SK-N-SH (cell line): ENCODE measurements at regions not wholly inside any gene's neighbourhood (a gene's known extent, or its start where the extent isn't known, plus 50 kb on each side); places are given as distances from the start of the nearest gene placed in this dataset.
A peak's percentile ranks its signal among the peaks of the same experiment; 100 is the strongest.

ENCODE experiments used
- CTCF ChIA-PET: fragments of 300-600, 350-600 bp; formaldehyde crosslinking; extraction: SDS; loops from one replicate; lab custom pipeline; 2021; lab: Yijun Ruan, JAX
- POLR2A ChIA-PET: fragments of 350-600 bp; sonication (Branson Sonifier 250); formaldehyde crosslinking; extraction: SDS; loops from one replicate; lab custom pipeline; 2020; ENCODE audit warnings: antibody characterized with exemption, inconsistent platforms; lab: Yijun Ruan, JAX
- DNase-seq: peaks from one replicate; pipeline ENCODE4 v3.0.0; 2012
- H2AFZ ChIP-seq: fragments of 200-600 bp; sonication (generic); 2 replicates; pipeline ENCODE4 v1.8.1; 2016; ENCODE audit warnings: antibody characterized with exemption, mild to moderate bottlenecking, low read depth
- H3F3A ChIP-seq: fragments of 200-600 bp; sonication (generic); replicated peaks from 2 replicates; pipeline ENCODE3; 2016; ENCODE audit warnings: antibody characterized with exemption, mild to moderate bottlenecking; ENCODE audit not compliant: insufficient read depth
- H3K27ac ChIP-seq, 2 experiments: fragments of 200-500 bp in 1 of 2; fragments of 200-600 bp in 1 of 2; sonication (Bioruptor generic) in 1 of 2; sonication (generic), shearing (Covaris generic) in 1 of 2; 2 replicates each; pipeline versions ENCODE4 v1.5.1 to v1.6.1; 2014 to 2016; ENCODE audit warnings: low read depth in 2 of 2, inconsistent platforms in 1 of 2, low read length in 1 of 2, mild to moderate bottlenecking in 1 of 2, mixed read lengths in 1 of 2
- H3K27me3 ChIP-seq: fragments of 200-600 bp; sonication (generic), shearing (Covaris generic); 2 replicates; pipeline ENCODE4 v1.6.1; 2016; ENCODE audit warnings: mixed run types; ENCODE audit not compliant: insufficient read depth
- H3K36me3 ChIP-seq, 2 experiments: fragments of 200-500 bp in 1 of 2; fragments of 200-600 bp in 1 of 2; sonication (Bioruptor generic) in 1 of 2; sonication (generic) in 1 of 2; replicated peaks in 1 of 2; 2 replicates each; pipeline versions ENCODE3 to v1.5.1; 2014 to 2016; ENCODE audit warnings: low read length in 1 of 2, mild to moderate bottlenecking in 1 of 2; ENCODE audit not compliant: insufficient read depth in 2 of 2, control insufficient read depth in 1 of 2
- H3K4me1 ChIP-seq, 2 experiments: fragments of 200-500 bp in 1 of 2; fragments of 200-600 bp in 1 of 2; sonication (Bioruptor generic) in 1 of 2; sonication (generic), shearing (Covaris generic) in 1 of 2; 2 replicates each; pipeline versions ENCODE4 v1.5.1 to v1.6.1; 2014 to 2016; ENCODE audit warnings: low read depth in 1 of 2, low read length in 1 of 2, mixed run types in 1 of 2; ENCODE audit not compliant: insufficient read depth in 2 of 2, control insufficient read depth in 1 of 2
- H3K4me2 ChIP-seq: fragments of 200-600 bp; sonication (generic), shearing (Covaris generic); 2 replicates; pipeline ENCODE4 v1.6.1; 2017; ENCODE audit warnings: mixed run types
- H3K4me3 ChIP-seq, 2 experiments: fragments of 200-500 bp in 1 of 2; fragments of 200-600 bp in 1 of 2; sonication (Bioruptor generic) in 1 of 2; sonication (generic), shearing (Covaris generic) in 1 of 2; 2 replicates each; pipeline versions ENCODE4 v1.5.1 to v1.8.1; 2014 to 2016; ENCODE audit warnings: low read depth in 2 of 2, inconsistent platforms in 1 of 2, low read length in 1 of 2, mild to moderate bottlenecking in 1 of 2, mixed read lengths in 1 of 2, moderate library complexity in 1 of 2
- H3K79me2 ChIP-seq: fragments of 200-600 bp; sonication (generic); 2 replicates; pipeline ENCODE4 v1.8.1; 2017; ENCODE audit warnings: mild to moderate bottlenecking; ENCODE audit not compliant: insufficient read depth
- H3K9ac ChIP-seq: fragments of 200-600 bp; sonication (generic); 2 replicates; pipeline ENCODE4 v1.6.1; 2017; ENCODE audit warnings: mixed run types
- H3K9me2 ChIP-seq: fragments of 200-600 bp; sonication (generic); 2 replicates; pipeline ENCODE4 v1.6.1; 2017; ENCODE audit warnings: mixed run types
- H3K9me3 ChIP-seq: fragments of 200-600 bp; sonication (generic); 2 replicates; pipeline ENCODE4 v1.6.1; 2017; ENCODE audit warnings: mixed run types, mild to moderate bottlenecking, moderate library complexity
- H4K20me1 ChIP-seq: fragments of 200-600 bp; sonication (generic); 2 replicates; pipeline ENCODE4 v1.6.1; 2017; ENCODE audit warnings: mild to moderate bottlenecking, mixed run types; ENCODE audit not compliant: insufficient read depth
- CHD2 ChIP-seq: fragments of 150-350 bp; IDR thresholded peaks from 2 replicates; pipeline ENCODE4 v1.6.1; 2018; ENCODE audit warnings: low read length; ENCODE audit not compliant: partially characterized antibody
- CTCF ChIP-seq: fragments of 200-600 bp; sonication (generic); IDR thresholded peaks from 2 replicates; pipeline ENCODE4 v1.6.1; 2017; ENCODE audit warnings: antibody characterized with exemption, mild to moderate bottlenecking, moderate library complexity
- FOSL2 ChIP-seq: IDR thresholded peaks from 2 replicates; pipeline ENCODE4 v1.4.0; 2012; ENCODE audit warnings: low read depth, mild to moderate bottlenecking, moderate library complexity, borderline replicate concordance
- FOXJ3 ChIP-seq: sonication (generic); formaldehyde crosslinking; IDR thresholded peaks from 2 replicates; pipeline ENCODE4 v1.5.1; 2020; ENCODE audit warnings: mild to moderate bottlenecking, missing genetic modification reagents
- JUND ChIP-seq: IDR thresholded peaks from 2 replicates; pipeline ENCODE4 v1.4.0; 2012
- MAX ChIP-seq: IDR thresholded peaks from 2 replicates; pipeline ENCODE4 v1.4.0; 2012; ENCODE audit warnings: low read depth
- MXI1 ChIP-seq: IDR thresholded peaks from 2 replicates; pipeline ENCODE4 v1.6.1; 2012; ENCODE audit warnings: mild to moderate bottlenecking, low read depth, low read length, improper control_type of control experiment
- NFIC ChIP-seq: IDR thresholded peaks from 2 replicates; pipeline ENCODE4 v1.4.0; 2012; ENCODE audit warnings: borderline replicate concordance
- RAD21 ChIP-seq: IDR thresholded peaks from 2 replicates; pipeline ENCODE4 v1.6.1; 2012; ENCODE audit warnings: mild to moderate bottlenecking, low read length
- SMC3 ChIP-seq: IDR thresholded peaks from 2 replicates; pipeline ENCODE4 v1.6.1; 2012; ENCODE audit warnings: low read depth, low read length, improper control_type of control experiment
- WGBS: methylation state at CpG from one replicate; pipeline ENCODE4 v1.1.6; 2017; ENCODE audit warnings: low lambda C conversion rate; 5-methylcytosine and 5-hydroxymethylcytosine counted together
- TF ChIP-seq, protein P1 (sequence below): IDR thresholded peaks from 2 replicates; pipeline ENCODE4; 2012
- TF ChIP-seq, protein P2 (sequence below): fragments of 150-350 bp; IDR thresholded peaks from 2 replicates; pipeline ENCODE4 v1.6.1; 2017; ENCODE audit warnings: antibody characterized with exemption, low read length, low read depth, borderline replicate concordance

DNA sequence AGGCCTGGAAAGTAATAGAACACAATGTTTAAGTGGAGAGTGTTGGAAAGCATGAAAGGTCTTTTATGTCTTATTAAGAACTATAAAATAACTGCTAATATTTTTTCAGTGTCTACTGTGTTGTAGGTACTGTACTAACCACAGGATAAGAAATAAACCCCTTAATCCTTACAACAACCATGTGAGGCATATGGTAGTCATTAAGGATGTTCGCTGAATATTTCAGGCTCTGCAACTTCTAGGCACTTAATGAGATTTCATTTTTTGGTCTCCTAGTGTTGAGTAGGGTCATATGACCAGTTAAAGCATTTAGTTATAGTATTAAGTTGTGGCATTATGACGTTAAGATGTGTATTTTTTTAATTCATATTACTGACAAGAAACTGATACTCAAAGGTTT is 346.6 kb upstream of the KCNH7 start:
- Histone ChIP-seq H3K4me3 (no peak overlapping the region), H3K27ac (no peak overlapping the region), H3K36me3 (no peaks in the 10 kb centered on the region), H3K27me3 (no peaks in the 10 kb centered on the region), H3K9ac (no peak overlapping the region), H3K9me2 (no peaks in the 10 kb centered on the region), H4K20me1 (no peaks in the 10 kb centered on the region), H3K79me2 (no peaks in the 10 kb centered on the region), H2AFZ (no peak overlapping the region), H3K4me1 (no peaks in the 10 kb centered on the region)
- 53% methylated on average over 2 of the region's 2 CpGs for WGBS
- no peak for DNase-seq
- CTCF ChIA-PET, result interaction anchor here (0.9 to 8.1 kb wide), 5 partner anchors 15 to 1353 kb away, joined by 3 to 80 read pairs (median 4); no protein-coding TSS in a partner anchor
- TF ChIP-seq FOXJ3 (CRISPR knock-in tag) (no peak), SMC3 (no peak), CHD2 (no peak), JUND (no peak), MAX (no peak), CTCF (no peak), MXI1 (no peak)
- TF ChIP-seq, protein P1, sequence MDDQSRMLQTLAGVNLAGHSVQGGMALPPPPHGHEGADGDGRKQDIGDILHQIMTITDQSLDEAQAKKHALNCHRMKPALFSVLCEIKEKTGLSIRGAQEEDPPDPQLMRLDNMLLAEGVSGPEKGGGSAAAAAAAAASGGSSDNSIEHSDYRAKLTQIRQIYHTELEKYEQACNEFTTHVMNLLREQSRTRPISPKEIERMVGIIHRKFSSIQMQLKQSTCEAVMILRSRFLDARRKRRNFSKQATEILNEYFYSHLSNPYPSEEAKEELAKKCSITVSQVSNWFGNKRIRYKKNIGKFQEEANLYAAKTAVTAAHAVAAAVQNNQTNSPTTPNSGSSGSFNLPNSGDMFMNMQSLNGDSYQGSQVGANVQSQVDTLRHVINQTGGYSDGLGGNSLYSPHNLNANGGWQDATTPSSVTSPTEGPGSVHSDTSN, result no peak
- TF ChIP-seq, protein P2, sequence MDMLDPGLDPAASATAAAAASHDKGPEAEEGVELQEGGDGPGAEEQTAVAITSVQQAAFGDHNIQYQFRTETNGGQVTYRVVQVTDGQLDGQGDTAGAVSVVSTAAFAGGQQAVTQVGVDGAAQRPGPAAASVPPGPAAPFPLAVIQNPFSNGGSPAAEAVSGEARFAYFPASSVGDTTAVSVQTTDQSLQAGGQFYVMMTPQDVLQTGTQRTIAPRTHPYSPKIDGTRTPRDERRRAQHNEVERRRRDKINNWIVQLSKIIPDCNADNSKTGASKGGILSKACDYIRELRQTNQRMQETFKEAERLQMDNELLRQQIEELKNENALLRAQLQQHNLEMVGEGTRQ, result no peak
- TF ChIP-seq, all 33 proteins: peak for 0
- Histone ChIP-seq H3K4me2 (no peak overlapping the region), H3F3A (no peaks in the 10 kb centered on the region), H3K9me3 (no peaks in the 10 kb centered on the region)
- POLR2A ChIA-PET, result no interaction called here

- WGBS, result 45% methylated on average over 2 of the region's 2 CpGs
- peak; percentile 19 for DNase-seq
Measured at GRCh38 chr2:163182764-163183354, 344.3 kb upstream of the KCNH7 start.

More at GRCh38 chr2:163182764-163183354, 344.3 kb upstream of the KCNH7 start:
- POLR2A ChIA-PET, result no interaction called here
- no peak overlapping the region for H3K4me3 ChIP-seq
- TF ChIP-seq RAD21, result peak; percentile 63
- peak; percentile 50 for TF ChIP-seq SMC3
- TF ChIP-seq CTCF, result peak; percentile 70
- no peak for TF ChIP-seq NFIC
- no peak for TF ChIP-seq FOSL2
- CTCF ChIA-PET, result interaction anchor here (0.6 to 8.1 kb wide), 42 partner anchors 8 to 1483 kb away, joined by 3 to 80 read pairs (median 5); no protein-coding TSS in a partner anchor
- no peaks in the 10 kb centered on the region for H4K20me1 ChIP-seq
- H3K9me3 ChIP-seq, result no peaks in the 10 kb centered on the region
- no peak overlapping the region for H3K9ac ChIP-seq
- H3K36me3 ChIP-seq, result no peaks in the 10 kb centered on the region
- no peaks in the 10 kb centered on the region for H3F3A ChIP-seq
- H3K4me2 ChIP-seq, result no peak overlapping the region
- H2AFZ ChIP-seq, result no peak overlapping the region
- H3K9me2 ChIP-seq, result no peaks in the 10 kb centered on the region
- H3K79me2 ChIP-seq, result no peaks in the 10 kb centered on the region
- H3K27me3 ChIP-seq, result no peaks in the 10 kb centered on the region
- no peaks in the 10 kb centered on the region for H3K4me1 ChIP-seq
- H3K27ac ChIP-seq, result no peak overlapping the region
